GM04504 (cell line): ENCODE measurements at regions not wholly inside any gene's neighbourhood (a gene's known extent, or its start where the extent isn't known, plus 50 kb on each side); places are given as distances from the start of the nearest gene placed in this dataset.
"Not testable (repeated sequence)": the region's sequence is repeated elsewhere in the genome, so short reads cannot be mapped to it uniquely, and the experiment has no call there.

Experiments used
- DNase-seq: peaks from one replicate; pipeline ENCODE4 v3.0.0-alpha.2; 2012; ENCODE audit warnings: low read depth

GRCh38 chr1:96604620-96605019 lies 117.0 kb upstream of the PTBP2 start:
- DNase-seq = not testable (repeated sequence)

GRCh38 chr1:96617375-96617774 lies 104.2 kb upstream of the PTBP2 start:
- not testable (repeated sequence) for DNase-seq

- no peak for DNase-seq
Measured at GRCh38 chr1:96632045-96632664, 89.4 kb upstream of the PTBP2 start.

- no peak for DNase-seq
Measured at GRCh38 chr1:96633695-96634094, 87.9 kb upstream of the PTBP2 start.

- no peak for DNase-seq
Measured at GRCh38 chr1:96634883-96635282, 86.7 kb upstream of the PTBP2 start.

GRCh38 chr1:96641282-96641681 lies 80.3 kb upstream of the PTBP2 start:
- DNase-seq = no peak

- DNase-seq = no peak
Measured at GRCh38 chr1:96643519-96643918, 78.1 kb upstream of the PTBP2 start.

GRCh38 chr1:96649301-96649700 lies 72.3 kb upstream of the PTBP2 start:
- DNase-seq = no peak

- no peak for DNase-seq
Measured at GRCh38 chr1:96651517-96651916, 70.1 kb upstream of the PTBP2 start.

GRCh38 chr1:96660051-96660450 lies 61.5 kb upstream of the PTBP2 start:
- DNase-seq = no peak

GRCh38 chr1:96660503-96660902 lies 61.1 kb upstream of the PTBP2 start:
- DNase-seq = no peak
